Gastrocnemius medialis (tissue), 4 donors: ENCODE measurements at regions not wholly inside any gene's neighbourhood (a gene's known extent, or its start where the extent isn't known, plus 50 kb on each side); places are given as distances from the start of the nearest gene placed in this dataset.

Source experiments
- CTCF ChIP-seq, 5 experiments: fragments of 450-650 bp in 3 of 5; fragments of 200-600 bp in 2 of 5; sonication (generic) in 2 of 5; IDR thresholded peaks in 4 of 5; conservative IDR thresholded peaks in 1 of 5; 1 replicate in 4 of 5; 2 replicates in 1 of 5; pipeline ENCODE4 v1.5.1; 2016 to 2019; ENCODE audit warnings: antibody characterized with exemption in 5 of 5, mild to moderate bottlenecking in 3 of 5, moderate library complexity in 3 of 5
- POLR2A ChIP-seq, 2 donors: fragments of 450-650 bp; IDR thresholded peaks; one replicate each; pipeline ENCODE4 v1.6.1; 2017; ENCODE audit warnings: antibody characterized with exemption in 2 of 2, mild to moderate bottlenecking in 2 of 2, moderate library complexity in 2 of 2

- no peak for TF ChIP-seq CTCF (IDR thresholded peaks at IDR 0.05 in 4 of 5, conservative IDR thresholded peaks at IDR 0.05 in 1 of 5)
- no peak for TF ChIP-seq POLR2A (IDR thresholded peaks at IDR 0.05)
Measured at GRCh38 chr6:155883741-155884140, 428.1 kb upstream of the NOX3 start.
